ENCODE measurements at regions not wholly inside any gene's neighbourhood (a gene's known extent, or its start where the extent isn't known, plus 50 kb on each side); places are given as distances from the start of the nearest gene placed in this dataset.

- TF ChIP-seq CTCF (IDR thresholded peaks at IDR 0.05; ENCODE audit: poor library complexity, severe bottlenecking) = no peak
- TF ChIP-seq EZH2 (IDR thresholded peaks at IDR 0.05; ENCODE audit: borderline replicate concordance, insufficient read depth, low read length, poor library complexity, severe bottlenecking) = no peak
Measured at GRCh38 chr4:164326056-164326455, 427.9 kb upstream of the SMIM31 start.
